GM12878 (cell line): ENCODE measurements at regions not wholly inside any gene's neighbourhood (a gene's known extent, or its start where the extent isn't known, plus 50 kb on each side); places are given as distances from the start of the nearest gene placed in this dataset.

Experiments
- ATAC-seq: fragments of 200-7000 bp; cut with Tn5 transposase; 3 replicates; pipeline ENCODE4 v1.9.1; 2020; ENCODE audit warnings: mild to moderate bottlenecking, moderate library complexity
- BruUV-seq: library from RNA; stranded (reverse); fragments of 400-500 nt; replicated peaks from 2 replicates; lab custom pipeline; 2021; lab: Mats Ljungman, UMichigan
- CTCF ChIA-PET: fragments of 300-600 bp; sonication (Branson Sonifier 250); formaldehyde crosslinking; extraction: SDS; loops from one replicate; lab custom pipeline; 2021; ENCODE audit warnings: inconsistent platforms; lab: Yijun Ruan, JAX
- POLR2A ChIA-PET: fragments of 350-600 bp; formaldehyde crosslinking; extraction: SDS; loops from one replicate; lab custom pipeline; 2021; ENCODE audit warnings: inconsistent platforms; lab: Charles Lee
- RAD21 ChIA-PET: fragments of 300-600 bp; sonication (Branson Sonifier 250); formaldehyde crosslinking; loops from one replicate; lab custom pipeline; 2023; ENCODE audit warnings: antibody characterized with exemption; ENCODE audit not compliant: unreplicated experiment; lab: Charles Lee
- SMC1A ChIA-PET: fragments of 300-600 bp; sonication (Branson Sonifier 250); formaldehyde crosslinking; loops from one replicate; lab custom pipeline; 2023; ENCODE audit not compliant: unreplicated experiment, uncharacterized antibody; lab: Charles Lee
- DNase-seq: peaks from one replicate; pipeline ENCODE4 v3.0.0-alpha.2; 2011; ENCODE audit warnings: low read depth, low spot score
- FAIRE-seq: peaks from 3 replicates; lab custom pipeline; 2011; peaks lifted over from hg19 to GRCh38; lab: Jason Lieb, UNC
- H2AFZ ChIP-seq: 2 replicates; pipeline ENCODE4 v1.6.0; 2011; ENCODE audit warnings: low read depth, low read length, control low read depth; ENCODE audit not compliant: control insufficient read depth
- H3K27ac ChIP-seq: 2 replicates; pipeline ENCODE4 v1.5.1; 2011; ENCODE audit warnings: control low read depth; ENCODE audit not compliant: control insufficient read depth, insufficient read depth
- H3K27me3 ChIP-seq, 2 experiments: replicated peaks in 1 of 2; 2 replicates each; pipeline versions ENCODE4 v1.6.0 to v1.6.1; 2011; ENCODE audit warnings: low read length in 1 of 2; ENCODE audit not compliant: control insufficient read depth in 2 of 2, insufficient read depth in 2 of 2
- H3K36me3 ChIP-seq, 2 experiments: 2 replicates each; pipeline ENCODE4 v1.5.1; 2011; ENCODE audit warnings: low read length in 1 of 2; ENCODE audit not compliant: control insufficient read depth in 2 of 2, insufficient read depth in 2 of 2
- H3K4me1 ChIP-seq: 2 replicates; pipeline ENCODE4 v1.6.1; 2011; ENCODE audit warnings: mild to moderate bottlenecking, low read length, moderate library complexity, mixed read lengths; ENCODE audit not compliant: control insufficient read depth, insufficient read depth
- H3K4me2 ChIP-seq: 2 replicates; pipeline ENCODE4 v1.6.0; 2011; ENCODE audit warnings: control low read depth; ENCODE audit not compliant: control insufficient read depth, insufficient read depth
- H3K4me3 ChIP-seq: fragments of 200-600 bp; sonication (generic); 2 replicates; pipeline ENCODE4 v1.5.1; 2016
- H3K79me2 ChIP-seq: 2 replicates; pipeline ENCODE4 v1.6.0; 2011; ENCODE audit warnings: low read length; ENCODE audit not compliant: control insufficient read depth, insufficient read depth
- H3K9ac ChIP-seq: 2 replicates; pipeline ENCODE4 v1.8.0; 2011; ENCODE audit warnings: low read length, control low read depth, mixed read lengths; ENCODE audit not compliant: control insufficient read depth, insufficient read depth
- H3K9me3 ChIP-seq: replicated peaks from 3 replicates; pipeline ENCODE4 v1.5.1; 2011; ENCODE audit warnings: mild to moderate bottlenecking, low read length; ENCODE audit not compliant: control insufficient read depth, insufficient read depth
- H4K20me1 ChIP-seq: 2 replicates; pipeline ENCODE4 v1.6.0; 2011; ENCODE audit not compliant: control insufficient read depth, insufficient read depth
- CBFB ChIP-seq: IDR thresholded peaks from 2 replicates; pipeline ENCODE4 v1.6.1; 2016; ENCODE audit warnings: antibody characterized with exemption, low read depth
- EGR1 ChIP-seq, 2 experiments: IDR thresholded peaks; 1 replicate in 1 of 2; 2 replicates in 1 of 2; pipeline ENCODE4 v1.6.1; 2011 to 2012; ENCODE audit warnings: low read depth in 2 of 2, low read length in 2 of 2, borderline replicate concordance in 1 of 2, mild to moderate bottlenecking in 1 of 2, moderate library complexity in 1 of 2
- GABPA ChIP-seq: IDR thresholded peaks from 2 replicates; pipeline ENCODE4 v1.6.1; 2014; ENCODE audit warnings: antibody characterized with exemption, low read depth, mild to moderate bottlenecking, inconsistent platforms
- IRF3 ChIP-seq: fragments of 450-650 bp; IDR thresholded peaks from 2 replicates; pipeline ENCODE4 v1.6.1; 2014; ENCODE audit warnings: mild to moderate bottlenecking
- KDM1A ChIP-seq: fragments of 200-600 bp; sonication (generic); IDR thresholded peaks from 2 replicates; pipeline ENCODE4 v1.6.1; 2016; ENCODE audit warnings: borderline replicate concordance
- MEF2A ChIP-seq: IDR thresholded peaks from 2 replicates; pipeline ENCODE4 v1.6.1; 2011; ENCODE audit warnings: low read depth, mild to moderate bottlenecking, low read length, moderate library complexity; ENCODE audit not compliant: insufficient read depth
- PAX8 ChIP-seq: fragments of 450-650 bp; IDR thresholded peaks from 2 replicates; pipeline ENCODE4 v1.6.1; 2017; ENCODE audit warnings: mild to moderate bottlenecking, moderate library complexity
- SIN3A ChIP-seq: IDR thresholded peaks from 2 replicates; pipeline ENCODE4 v1.6.1; 2012; ENCODE audit warnings: low read depth, low read length, improper control_type of control experiment
- YY1 ChIP-seq: IDR thresholded peaks from 2 replicates; pipeline ENCODE4 v1.6.1; 2011; ENCODE audit warnings: low read depth, mild to moderate bottlenecking, low read length
- ZNF24 ChIP-seq: fragments of 450-650 bp; IDR thresholded peaks from 2 replicates; pipeline ENCODE4 v1.6.1; 2017; ENCODE audit warnings: antibody characterized with exemption, mild to moderate bottlenecking
- WGBS: methylation state at CpG from one replicate; pipeline ENCODE4 v1.1.6; 2016; ENCODE audit warnings: low lambda C conversion rate; ENCODE audit not compliant: insufficient replicate concordance, insufficient coverage; ENCODE audit errors: missing lambda C conversion rate; 5-methylcytosine and 5-hydroxymethylcytosine counted together
- in situ Hi-C: fragments of 300-500 bp; cut with MboI; formaldehyde crosslinking; loops from 9 replicates; pipeline ENCODE4 v1.14.3; 2018; ENCODE audit warnings: mixed read lengths
- intact Hi-C: fragments of 100-400 bp; cut with micrococcal nuclease; formaldehyde crosslinking; loops from one replicate; pipeline ENCODE4 v1.14.2; 2022; ENCODE audit not compliant: unreplicated experiment
- TF ChIP-seq, protein P1 (sequence below): fragments of 450-650 bp; IDR thresholded peaks from 2 replicates; pipeline ENCODE4 v1.6.1; 2017; ENCODE audit warnings: mild to moderate bottlenecking, low read depth, inconsistent platforms; ENCODE audit not compliant: poor library complexity, severe bottlenecking
- TF ChIP-seq, protein P2 (sequence below): fragments of 450-650 bp; IDR thresholded peaks from 2 replicates; pipeline ENCODE4 v1.6.1; 2018; ENCODE audit warnings: mild to moderate bottlenecking, low read depth, moderate library complexity; ENCODE audit not compliant: partially characterized antibody

DNA sequence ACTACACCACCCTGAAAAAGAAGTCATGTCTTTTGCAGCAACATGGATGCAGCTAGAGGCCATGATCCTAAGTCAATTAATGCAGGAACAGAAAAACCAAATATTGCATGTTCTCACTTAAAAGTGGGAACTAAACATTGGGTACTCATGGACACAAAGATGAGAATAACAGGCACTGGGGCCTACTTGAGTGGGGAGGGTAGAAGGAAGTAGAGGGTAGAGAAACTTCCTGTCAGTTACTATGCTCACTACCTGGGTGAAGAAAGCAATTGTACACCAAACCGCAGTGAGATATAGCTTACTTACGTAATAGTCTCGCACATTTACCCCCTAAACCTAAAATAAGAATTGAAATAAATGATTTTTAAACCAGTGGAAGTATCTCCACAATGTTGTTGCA lies 480.5 kb upstream of the ARRDC4 start (continued):
- TF ChIP-seq IRF3 (no peak), PAX8 (no peak), MEF2A (no peak)
- TF ChIP-seq, protein P1, sequence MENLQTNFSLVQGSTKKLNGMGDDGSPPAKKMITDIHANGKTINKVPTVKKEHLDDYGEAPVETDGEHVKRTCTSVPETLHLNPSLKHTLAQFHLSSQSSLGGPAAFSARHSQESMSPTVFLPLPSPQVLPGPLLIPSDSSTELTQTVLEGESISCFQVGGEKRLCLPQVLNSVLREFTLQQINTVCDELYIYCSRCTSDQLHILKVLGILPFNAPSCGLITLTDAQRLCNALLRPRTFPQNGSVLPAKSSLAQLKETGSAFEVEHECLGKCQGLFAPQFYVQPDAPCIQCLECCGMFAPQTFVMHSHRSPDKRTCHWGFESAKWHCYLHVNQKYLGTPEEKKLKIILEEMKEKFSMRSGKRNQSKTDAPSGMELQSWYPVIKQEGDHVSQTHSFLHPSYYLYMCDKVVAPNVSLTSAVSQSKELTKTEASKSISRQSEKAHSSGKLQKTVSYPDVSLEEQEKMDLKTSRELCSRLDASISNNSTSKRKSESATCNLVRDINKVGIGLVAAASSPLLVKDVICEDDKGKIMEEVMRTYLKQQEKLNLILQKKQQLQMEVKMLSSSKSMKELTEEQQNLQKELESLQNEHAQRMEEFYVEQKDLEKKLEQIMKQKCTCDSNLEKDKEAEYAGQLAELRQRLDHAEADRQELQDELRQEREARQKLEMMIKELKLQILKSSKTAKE, result no peak

DNA sequence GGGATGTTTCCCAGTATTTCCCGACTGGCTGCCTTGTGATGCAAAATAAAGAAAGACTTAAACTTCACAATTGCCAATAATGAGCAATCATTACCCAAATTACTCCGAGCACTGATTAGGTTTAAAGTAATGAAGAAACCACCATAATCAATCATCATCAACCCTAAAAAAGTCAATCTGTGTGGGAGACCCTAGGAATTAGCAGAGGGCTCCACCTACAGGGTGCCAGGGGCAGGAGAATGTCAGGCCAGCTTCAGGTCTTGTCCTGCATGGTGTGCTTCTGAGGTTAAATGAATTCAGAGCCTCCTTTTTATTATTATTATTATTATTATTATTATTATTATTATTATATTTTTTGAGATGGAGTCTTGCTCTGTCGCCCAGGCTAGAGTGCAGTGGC lies 478.0 kb upstream of the ARRDC4 start:
- no peak for FAIRE-seq
- TF ChIP-seq CBFB, result no peak
- TF ChIP-seq YY1, result no peak
- no peak for TF ChIP-seq GABPA
- TF ChIP-seq SIN3A, result no peak
- no peak for TF ChIP-seq KDM1A
- no peak for TF ChIP-seq EGR1 (IDR thresholded peaks at IDR 0.05; ENCODE audit: borderline replicate concordance in 1 of 2, low read depth in 2 of 2, low read length in 2 of 2)
- TF ChIP-seq ZNF24, result no peak
- TF ChIP-seq, protein P1, result no peak
- TF ChIP-seq, protein P2, sequence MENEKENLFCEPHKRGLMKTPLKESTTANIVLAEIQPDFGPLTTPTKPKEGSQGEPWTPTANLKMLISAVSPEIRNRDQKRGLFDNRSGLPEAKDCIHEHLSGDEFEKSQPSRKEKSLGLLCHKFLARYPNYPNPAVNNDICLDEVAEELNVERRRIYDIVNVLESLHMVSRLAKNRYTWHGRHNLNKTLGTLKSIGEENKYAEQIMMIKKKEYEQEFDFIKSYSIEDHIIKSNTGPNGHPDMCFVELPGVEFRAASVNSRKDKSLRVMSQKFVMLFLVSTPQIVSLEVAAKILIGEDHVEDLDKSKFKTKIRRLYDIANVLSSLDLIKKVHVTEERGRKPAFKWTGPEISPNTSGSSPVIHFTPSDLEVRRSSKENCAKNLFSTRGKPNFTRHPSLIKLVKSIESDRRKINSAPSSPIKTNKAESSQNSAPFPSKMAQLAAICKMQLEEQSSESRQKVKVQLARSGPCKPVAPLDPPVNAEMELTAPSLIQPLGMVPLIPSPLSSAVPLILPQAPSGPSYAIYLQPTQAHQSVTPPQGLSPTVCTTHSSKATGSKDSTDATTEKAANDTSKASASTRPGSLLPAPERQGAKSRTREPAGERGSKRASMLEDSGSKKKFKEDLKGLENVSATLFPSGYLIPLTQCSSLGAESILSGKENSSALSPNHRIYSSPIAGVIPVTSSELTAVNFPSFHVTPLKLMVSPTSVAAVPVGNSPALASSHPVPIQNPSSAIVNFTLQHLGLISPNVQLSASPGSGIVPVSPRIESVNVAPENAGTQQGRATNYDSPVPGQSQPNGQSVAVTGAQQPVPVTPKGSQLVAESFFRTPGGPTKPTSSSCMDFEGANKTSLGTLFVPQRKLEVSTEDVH, result no peak

More for the DNA sequence above, 478.0 kb upstream of the ARRDC4 start:
- Histone ChIP-seq H3K79me2 (no peaks in the 10 kb centered on the region), H3K4me3 (no peak overlapping the region), H3K9me3 (no peaks in the 10 kb centered on the region), H2AFZ (no peak overlapping the region), H3K27me3 (no peaks in the 10 kb centered on the region), H3K9ac (no peak overlapping the region), H4K20me1 (no peaks in the 10 kb centered on the region), H3K4me2 (no peak overlapping the region), H3K27ac (no peak overlapping the region), H3K36me3 (no peaks in the 10 kb centered on the region), H3K4me1 (no peaks in the 10 kb centered on the region)
- ATAC-seq (no peak), DNase-seq (no peak)
- intact Hi-C loops (no loop called here), in situ Hi-C loops (no loop called here)
- SMC1A ChIA-PET, result no interaction called here
- BruUV-seq, result no TSS peak
- POLR2A ChIA-PET, result no interaction called here
- WGBS, result 20% methylated on average over 3 of the region's 3 CpGs
- CTCF ChIA-PET, result no interaction called here
- RAD21 ChIA-PET, result no interaction called here
